ENCODE measurements at regions not wholly inside any gene's neighbourhood (a gene's known extent, or its start where the extent isn't known, plus 50 kb on each side); places are given as distances from the start of the nearest gene placed in this dataset.

DNA sequence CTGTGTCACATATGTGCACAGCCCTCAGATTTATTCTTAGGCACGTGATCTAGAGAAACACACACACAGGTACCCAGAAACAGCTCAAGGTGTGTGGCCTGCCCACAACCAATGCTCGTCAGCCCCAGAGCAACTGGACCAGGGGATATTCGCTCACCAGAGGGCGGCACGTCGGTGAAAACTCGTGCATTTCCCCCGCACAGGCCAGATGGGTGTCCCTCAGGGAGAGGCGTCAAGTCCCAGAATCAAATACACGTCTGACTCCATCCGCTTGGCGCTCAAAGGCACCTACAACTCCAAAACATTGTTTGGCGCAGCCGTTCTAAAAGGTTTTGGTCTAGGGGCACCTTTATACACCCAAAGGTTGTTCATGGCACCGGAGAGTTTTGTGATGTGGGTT lies 429.0 kb downstream of the BRD1 start:
- Histone ChIP-seq H3K79me2 (ENCODE audit: insufficient read depth, low read length) (no peaks in the 10 kb centered on the region), H3K27me3 (ENCODE audit: low read length) (no peaks in the 10 kb centered on the region), H2AFZ (ENCODE audit: low read depth, low read length, severe bottlenecking) (no peak overlapping the region), H3K27ac (ENCODE audit: low read depth, low read length) (no peak overlapping the region), H3K4me3 (ENCODE audit: insufficient read depth, low read length, poor library complexity, severe bottlenecking) (no peak overlapping the region), H3K9me2 (replicated peaks; ENCODE audit: insufficient read depth, low read length) (no peaks in the 10 kb centered on the region), H3K9ac (ENCODE audit: low read length) (no peak overlapping the region), H3F3A (ENCODE audit: insufficient read depth) (no peaks in the 10 kb centered on the region), H4K20me1 (ENCODE audit: low read depth, low read length) (no peaks in the 10 kb centered on the region), H3K36me3 (ENCODE audit: low read length) (no peaks in the 10 kb centered on the region), H3K9me3 (ENCODE audit: insufficient read depth, low read length) (no peaks in the 10 kb centered on the region), H3K4me2 (ENCODE audit: low read depth, low read length, poor library complexity, severe bottlenecking) (no peak overlapping the region)
- no peak for TF ChIP-seq EZH2phosphoT487 (conservative IDR thresholded peaks at IDR 0.05; ENCODE audit: low read length)
- TF ChIP-seq, protein P1, sequence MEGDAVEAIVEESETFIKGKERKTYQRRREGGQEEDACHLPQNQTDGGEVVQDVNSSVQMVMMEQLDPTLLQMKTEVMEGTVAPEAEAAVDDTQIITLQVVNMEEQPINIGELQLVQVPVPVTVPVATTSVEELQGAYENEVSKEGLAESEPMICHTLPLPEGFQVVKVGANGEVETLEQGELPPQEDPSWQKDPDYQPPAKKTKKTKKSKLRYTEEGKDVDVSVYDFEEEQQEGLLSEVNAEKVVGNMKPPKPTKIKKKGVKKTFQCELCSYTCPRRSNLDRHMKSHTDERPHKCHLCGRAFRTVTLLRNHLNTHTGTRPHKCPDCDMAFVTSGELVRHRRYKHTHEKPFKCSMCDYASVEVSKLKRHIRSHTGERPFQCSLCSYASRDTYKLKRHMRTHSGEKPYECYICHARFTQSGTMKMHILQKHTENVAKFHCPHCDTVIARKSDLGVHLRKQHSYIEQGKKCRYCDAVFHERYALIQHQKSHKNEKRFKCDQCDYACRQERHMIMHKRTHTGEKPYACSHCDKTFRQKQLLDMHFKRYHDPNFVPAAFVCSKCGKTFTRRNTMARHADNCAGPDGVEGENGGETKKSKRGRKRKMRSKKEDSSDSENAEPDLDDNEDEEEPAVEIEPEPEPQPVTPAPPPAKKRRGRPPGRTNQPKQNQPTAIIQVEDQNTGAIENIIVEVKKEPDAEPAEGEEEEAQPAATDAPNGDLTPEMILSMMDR (IDR thresholded peaks at IDR 0.05; ENCODE audit: insufficient read depth, low read length, poor library complexity, severe bottlenecking), result no peak

DNA sequence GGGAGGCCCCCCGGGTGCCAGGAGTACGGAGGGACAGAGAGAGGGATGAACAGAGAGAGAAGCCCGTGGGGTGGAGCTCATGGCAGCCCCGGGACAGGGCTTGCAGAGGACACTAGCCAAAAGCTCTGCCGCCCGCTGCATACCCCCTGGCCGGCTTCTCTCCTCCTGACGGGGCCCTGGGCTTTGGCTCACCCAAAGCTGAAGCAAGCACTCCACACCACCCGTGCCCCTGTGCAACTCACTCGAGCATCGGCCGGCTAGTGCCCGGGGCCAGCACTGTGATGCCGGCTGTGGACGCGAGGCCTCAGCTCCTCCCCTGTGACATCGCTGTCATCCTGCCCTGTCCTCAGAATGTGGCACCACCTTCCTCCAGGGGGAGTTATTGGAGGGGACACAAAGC lies 429.6 kb downstream of the BRD1 start:
- Histone ChIP-seq H2AFZ (ENCODE audit: low read depth, low read length, severe bottlenecking) (no peak overlapping the region), H3F3A (ENCODE audit: insufficient read depth) (no peaks in the 10 kb centered on the region)

DNA sequence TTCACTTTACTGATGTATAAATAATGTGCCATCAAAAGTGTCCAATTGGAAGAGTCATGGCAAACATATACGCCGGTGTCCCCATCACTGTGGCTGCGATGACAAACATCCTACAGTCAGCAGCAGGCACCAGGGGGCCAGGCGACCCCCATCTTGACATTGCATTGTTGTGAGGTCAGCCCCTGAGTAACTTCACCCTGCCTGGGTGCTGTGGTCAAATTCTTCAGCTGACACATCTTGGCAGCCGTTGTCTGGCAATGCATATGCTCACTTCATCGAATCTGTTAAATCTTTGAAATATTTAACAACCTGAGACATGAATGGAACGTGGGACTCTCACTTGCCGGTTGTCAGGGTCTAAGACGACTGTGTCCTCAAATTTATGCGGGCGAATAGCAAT lies 430.9 kb downstream of the BRD1 start:
- Histone ChIP-seq H3K9ac (ENCODE audit: low read length) (no peak overlapping the region), H3K36me3 (ENCODE audit: low read length) (no peaks in the 10 kb centered on the region), H2AFZ (ENCODE audit: low read depth, low read length, severe bottlenecking) (no peak overlapping the region), H3K27me3 (ENCODE audit: low read length) (no peaks in the 10 kb centered on the region), H4K20me1 (ENCODE audit: low read depth, low read length) (no peaks in the 10 kb centered on the region), H3K4me3 (ENCODE audit: insufficient read depth, low read length, poor library complexity, severe bottlenecking) (no peak overlapping the region), H3K9me2 (replicated peaks; ENCODE audit: insufficient read depth, low read length) (no peaks in the 10 kb centered on the region), H3K4me2 (ENCODE audit: low read depth, low read length, poor library complexity, severe bottlenecking) (no peak overlapping the region), H3K27ac (ENCODE audit: low read depth, low read length) (no peak overlapping the region), H3F3A (ENCODE audit: insufficient read depth) (no peaks in the 10 kb centered on the region), H3K9me3 (ENCODE audit: insufficient read depth, low read length) (no peaks in the 10 kb centered on the region), H3K79me2 (ENCODE audit: insufficient read depth, low read length) (no peaks in the 10 kb centered on the region)
- TF ChIP-seq, protein P1 (IDR thresholded peaks at IDR 0.05; ENCODE audit: insufficient read depth, low read length, poor library complexity, severe bottlenecking), result no peak
- no peak for TF ChIP-seq EZH2phosphoT487 (conservative IDR thresholded peaks at IDR 0.05; ENCODE audit: low read length)

More for the DNA sequence above, 429.6 kb downstream of the BRD1 start:
- Histone ChIP-seq H4K20me1 (ENCODE audit: low read depth, low read length) (no peaks in the 10 kb centered on the region), H3K79me2 (ENCODE audit: insufficient read depth, low read length) (no peaks in the 10 kb centered on the region), H3K4me3 (ENCODE audit: insufficient read depth, low read length, poor library complexity, severe bottlenecking) (no peak overlapping the region), H3K9me2 (replicated peaks; ENCODE audit: insufficient read depth, low read length) (no peaks in the 10 kb centered on the region), H3K27ac (ENCODE audit: low read depth, low read length) (no peak overlapping the region), H3K9me3 (ENCODE audit: insufficient read depth, low read length) (no peaks in the 10 kb centered on the region), H3K4me2 (ENCODE audit: low read depth, low read length, poor library complexity, severe bottlenecking) (no peak overlapping the region), H3K9ac (ENCODE audit: low read length) (no peak overlapping the region), H3K27me3 (ENCODE audit: low read length) (no peaks in the 10 kb centered on the region), H3K36me3 (ENCODE audit: low read length) (no peaks in the 10 kb centered on the region)
- TF ChIP-seq, protein P1 (IDR thresholded peaks at IDR 0.05; ENCODE audit: insufficient read depth, low read length, poor library complexity, severe bottlenecking), result no peak
- TF ChIP-seq EZH2phosphoT487 (conservative IDR thresholded peaks at IDR 0.05; ENCODE audit: low read length), result no peak
